AG10803 (cell line): ENCODE measurements at regions not wholly inside any gene's neighbourhood (a gene's known extent, or its start where the extent isn't known, plus 50 kb on each side); places are given as distances from the start of the nearest gene placed in this dataset.

Experiments used
- DNase-seq: peaks from one replicate; pipeline ENCODE4 v3.0.0; 2010; ENCODE audit warnings: low read depth
- H3K4me3 ChIP-seq: 2 replicates; pipeline ENCODE4 v1.5.1; 2011; ENCODE audit warnings: mild to moderate bottlenecking, low read length, control low read depth
- TF ChIP-seq, protein P1 (sequence below): conservative IDR thresholded peaks from 2 replicates; pipeline ENCODE4 v1.5.1; 2011; ENCODE audit warnings: mild to moderate bottlenecking, low read length, control low read depth, inconsistent platforms

DNA sequence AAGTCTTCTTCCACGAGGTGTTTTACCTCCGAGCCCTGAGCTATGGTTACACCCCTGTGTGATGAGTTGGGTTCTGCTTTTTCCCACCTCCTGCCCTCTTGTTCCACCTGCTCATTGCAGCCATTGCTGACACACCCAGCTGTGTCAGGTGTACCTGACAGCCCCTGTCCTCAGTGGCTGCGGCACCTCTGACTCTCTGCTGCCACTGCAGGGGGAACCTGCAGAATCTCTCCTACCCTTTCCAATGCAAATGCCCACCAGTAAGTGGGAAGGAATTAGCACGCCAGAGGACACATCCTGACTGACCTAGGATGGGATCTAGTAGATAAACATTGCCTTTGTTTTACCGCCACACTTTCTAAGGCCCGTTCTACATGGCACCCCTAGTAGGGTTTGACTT, 600.9 kb upstream of the MKI67 start:
- no peak overlapping the region for H3K4me3 ChIP-seq
- TF ChIP-seq, protein P1, sequence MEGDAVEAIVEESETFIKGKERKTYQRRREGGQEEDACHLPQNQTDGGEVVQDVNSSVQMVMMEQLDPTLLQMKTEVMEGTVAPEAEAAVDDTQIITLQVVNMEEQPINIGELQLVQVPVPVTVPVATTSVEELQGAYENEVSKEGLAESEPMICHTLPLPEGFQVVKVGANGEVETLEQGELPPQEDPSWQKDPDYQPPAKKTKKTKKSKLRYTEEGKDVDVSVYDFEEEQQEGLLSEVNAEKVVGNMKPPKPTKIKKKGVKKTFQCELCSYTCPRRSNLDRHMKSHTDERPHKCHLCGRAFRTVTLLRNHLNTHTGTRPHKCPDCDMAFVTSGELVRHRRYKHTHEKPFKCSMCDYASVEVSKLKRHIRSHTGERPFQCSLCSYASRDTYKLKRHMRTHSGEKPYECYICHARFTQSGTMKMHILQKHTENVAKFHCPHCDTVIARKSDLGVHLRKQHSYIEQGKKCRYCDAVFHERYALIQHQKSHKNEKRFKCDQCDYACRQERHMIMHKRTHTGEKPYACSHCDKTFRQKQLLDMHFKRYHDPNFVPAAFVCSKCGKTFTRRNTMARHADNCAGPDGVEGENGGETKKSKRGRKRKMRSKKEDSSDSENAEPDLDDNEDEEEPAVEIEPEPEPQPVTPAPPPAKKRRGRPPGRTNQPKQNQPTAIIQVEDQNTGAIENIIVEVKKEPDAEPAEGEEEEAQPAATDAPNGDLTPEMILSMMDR: no peak
- no peak for DNase-seq

DNA sequence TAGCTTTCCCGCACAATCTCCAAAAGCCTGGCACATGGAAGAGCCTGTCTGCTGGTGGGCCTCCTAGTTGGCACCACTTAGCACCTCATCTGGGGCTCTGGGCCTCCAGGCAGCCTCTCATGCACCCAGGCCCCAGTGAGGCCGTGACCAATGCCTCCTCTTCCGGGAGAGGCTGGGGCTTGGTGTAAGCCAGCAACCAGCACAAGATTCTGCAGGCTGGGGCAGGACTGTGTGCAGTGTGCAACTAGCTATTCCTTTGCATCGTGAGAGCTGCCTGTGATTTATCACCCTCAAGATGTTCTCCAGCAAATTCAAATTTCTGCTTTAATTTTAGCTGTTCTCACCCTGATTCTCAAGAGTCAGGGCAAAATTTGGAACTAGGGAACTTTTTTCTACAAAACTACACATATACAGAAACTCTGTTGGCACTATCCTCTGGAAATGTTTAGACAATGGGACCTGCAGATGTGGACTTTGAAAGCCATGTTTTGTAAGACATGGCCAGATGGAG, 603.7 kb upstream of the MKI67 start:
- no peak for DNase-seq
- H3K4me3 ChIP-seq: no peak overlapping the region
- TF ChIP-seq, protein P1: no peak

DNA sequence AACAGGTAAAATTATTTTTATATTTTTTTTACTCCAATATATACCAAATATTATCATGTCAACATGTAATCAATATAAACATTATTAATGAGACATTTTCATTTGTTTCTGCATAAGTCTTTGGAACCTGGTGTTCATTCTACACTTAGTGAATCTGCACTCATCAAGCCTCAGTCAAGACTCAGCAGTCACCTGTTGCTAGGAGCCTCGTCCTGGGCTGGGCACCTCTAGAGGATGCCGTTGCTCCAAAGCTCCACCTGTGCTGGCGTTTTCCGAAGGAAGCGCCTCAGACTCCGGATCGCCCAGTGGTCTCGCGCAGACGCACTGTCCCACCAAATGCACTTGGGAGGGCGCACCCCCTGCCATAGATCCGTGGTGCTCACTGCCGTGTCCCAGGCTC, 604.7 kb upstream of the MKI67 start:
- TF ChIP-seq, protein P1: no peak
- H3K4me3 ChIP-seq: no peak overlapping the region
- DNase-seq: no peak

- TF ChIP-seq, protein P1: no peak
- no peak overlapping the region for H3K4me3 ChIP-seq
- DNase-seq: no peak
Measured at GRCh38 chr10:128734161-128734560, 607.9 kb upstream of the MKI67 start.

- no peak overlapping the region for H3K4me3 ChIP-seq
- TF ChIP-seq, protein P1: no peak
- no peak for DNase-seq
Measured at GRCh38 chr10:128734734-128735133, 608.5 kb upstream of the MKI67 start.

DNA sequence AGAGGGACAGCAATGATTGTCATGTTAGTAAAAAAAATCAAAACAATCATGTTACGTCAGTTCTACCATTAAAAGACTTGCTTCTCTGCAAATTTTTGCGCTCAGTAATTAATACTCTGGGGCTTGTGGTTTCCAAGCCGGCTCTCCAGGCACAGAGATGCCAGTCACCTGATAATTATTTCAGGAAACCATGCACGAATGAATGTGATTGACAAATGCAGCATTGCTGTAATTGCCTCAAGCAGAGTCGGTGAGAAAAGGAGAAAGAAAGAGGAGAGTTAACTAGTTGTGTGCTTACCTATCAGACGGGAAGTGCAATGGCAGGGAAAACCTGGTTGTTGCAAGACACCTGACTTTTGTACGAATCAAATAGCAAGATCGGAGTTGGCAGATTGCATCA, 609.8 kb upstream of the MKI67 start:
- no peak overlapping the region for H3K4me3 ChIP-seq
- TF ChIP-seq, protein P1: no peak
- DNase-seq: no peak

DNA sequence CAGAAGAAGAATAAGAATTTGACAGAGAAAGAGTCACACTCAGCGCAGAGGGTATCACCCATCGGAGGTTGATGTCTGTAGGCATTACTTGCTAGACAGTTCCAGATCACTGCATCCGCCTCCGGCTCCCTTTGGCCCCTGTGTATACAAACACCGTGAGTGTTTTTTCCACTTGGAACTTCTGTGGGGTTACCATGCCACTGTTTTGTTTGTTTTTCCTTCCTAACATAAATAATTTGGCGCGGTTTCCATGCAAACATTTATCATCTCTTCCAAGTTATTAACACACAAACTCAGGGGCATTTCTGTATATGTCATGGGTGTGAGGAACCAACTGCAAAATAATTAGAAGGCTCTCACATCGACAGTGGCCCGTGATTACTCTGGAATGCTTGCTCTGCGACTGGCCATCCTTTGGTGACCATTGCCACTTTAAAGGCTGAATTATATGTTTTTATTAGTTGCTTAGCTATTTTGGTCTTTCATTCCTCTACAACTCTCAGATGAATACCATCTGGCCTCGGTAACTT, 612.2 kb upstream of the MKI67 start:
- no peak overlapping the region for H3K4me3 ChIP-seq
- TF ChIP-seq, protein P1: no peak
- no peak for DNase-seq
